AG09309 (cell line): ENCODE measurements at regions not wholly inside any gene's neighbourhood (a gene's known extent, or its start where the extent isn't known, plus 50 kb on each side); places are given as distances from the start of the nearest gene placed in this dataset.

ENCODE experiments used
- DNase-seq: peaks from one replicate; pipeline ENCODE4 v3.0.0-alpha.2; 2010; ENCODE audit warnings: low read depth
- H3K4me3 ChIP-seq: 2 replicates; pipeline ENCODE4 v1.5.1; 2011; ENCODE audit warnings: mild to moderate bottlenecking, low read depth, low read length, moderate library complexity; ENCODE audit not compliant: control insufficient read depth
- TF ChIP-seq, protein P1 (sequence below): IDR thresholded peaks from 2 replicates; pipeline ENCODE4 v1.5.1; 2011; ENCODE audit warnings: mild to moderate bottlenecking, low read depth, low read length, inconsistent platforms; ENCODE audit not compliant: insufficient read depth, control insufficient read depth; ENCODE audit errors: missing control alignments

DNA sequence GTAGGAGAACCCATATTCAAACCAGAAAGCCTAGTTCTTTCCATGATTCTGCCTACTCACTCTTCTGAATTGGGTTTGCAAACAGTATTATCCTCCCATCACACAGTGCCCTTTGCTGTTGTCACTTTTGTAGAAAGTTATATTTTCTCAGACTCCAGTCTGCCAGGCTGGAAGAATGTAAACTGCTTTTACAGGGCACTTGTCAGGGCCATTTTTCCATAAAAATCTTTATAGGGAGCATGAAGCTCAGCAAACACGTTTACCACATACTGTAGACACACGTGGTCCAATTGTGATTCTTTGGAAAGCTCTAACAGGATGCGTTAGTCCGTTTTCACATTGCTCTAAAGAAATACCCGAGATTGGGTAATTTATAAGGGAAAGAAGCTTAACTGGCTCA lies 204.0 kb downstream of the KCNN2 start:
- TF ChIP-seq, protein P1, sequence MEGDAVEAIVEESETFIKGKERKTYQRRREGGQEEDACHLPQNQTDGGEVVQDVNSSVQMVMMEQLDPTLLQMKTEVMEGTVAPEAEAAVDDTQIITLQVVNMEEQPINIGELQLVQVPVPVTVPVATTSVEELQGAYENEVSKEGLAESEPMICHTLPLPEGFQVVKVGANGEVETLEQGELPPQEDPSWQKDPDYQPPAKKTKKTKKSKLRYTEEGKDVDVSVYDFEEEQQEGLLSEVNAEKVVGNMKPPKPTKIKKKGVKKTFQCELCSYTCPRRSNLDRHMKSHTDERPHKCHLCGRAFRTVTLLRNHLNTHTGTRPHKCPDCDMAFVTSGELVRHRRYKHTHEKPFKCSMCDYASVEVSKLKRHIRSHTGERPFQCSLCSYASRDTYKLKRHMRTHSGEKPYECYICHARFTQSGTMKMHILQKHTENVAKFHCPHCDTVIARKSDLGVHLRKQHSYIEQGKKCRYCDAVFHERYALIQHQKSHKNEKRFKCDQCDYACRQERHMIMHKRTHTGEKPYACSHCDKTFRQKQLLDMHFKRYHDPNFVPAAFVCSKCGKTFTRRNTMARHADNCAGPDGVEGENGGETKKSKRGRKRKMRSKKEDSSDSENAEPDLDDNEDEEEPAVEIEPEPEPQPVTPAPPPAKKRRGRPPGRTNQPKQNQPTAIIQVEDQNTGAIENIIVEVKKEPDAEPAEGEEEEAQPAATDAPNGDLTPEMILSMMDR: no peak
- no peak overlapping the region for H3K4me3 ChIP-seq
- no peak for DNase-seq

DNA sequence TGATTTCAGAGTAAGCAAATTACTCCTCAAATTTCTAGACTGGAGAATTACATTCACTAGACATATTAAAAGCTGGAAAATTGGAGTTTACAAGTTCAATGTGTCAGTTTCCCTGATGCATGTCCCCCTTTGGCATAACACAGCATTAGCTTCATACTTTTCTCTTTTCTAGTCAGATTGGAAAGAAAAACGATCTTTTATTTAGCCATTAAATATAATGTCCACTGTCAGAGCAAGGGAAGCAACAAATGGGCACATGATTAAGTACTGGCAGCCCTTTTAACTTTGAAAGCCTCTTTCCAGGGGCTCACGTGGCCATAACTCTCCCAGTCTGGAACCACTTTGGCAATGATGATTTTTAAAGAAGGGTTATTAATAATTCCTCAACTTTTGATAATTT lies 203.3 kb downstream of the KCNN2 start:
- TF ChIP-seq, protein P1: no peak
- H3K4me3 ChIP-seq: no peak overlapping the region
- DNase-seq: no peak

DNA sequence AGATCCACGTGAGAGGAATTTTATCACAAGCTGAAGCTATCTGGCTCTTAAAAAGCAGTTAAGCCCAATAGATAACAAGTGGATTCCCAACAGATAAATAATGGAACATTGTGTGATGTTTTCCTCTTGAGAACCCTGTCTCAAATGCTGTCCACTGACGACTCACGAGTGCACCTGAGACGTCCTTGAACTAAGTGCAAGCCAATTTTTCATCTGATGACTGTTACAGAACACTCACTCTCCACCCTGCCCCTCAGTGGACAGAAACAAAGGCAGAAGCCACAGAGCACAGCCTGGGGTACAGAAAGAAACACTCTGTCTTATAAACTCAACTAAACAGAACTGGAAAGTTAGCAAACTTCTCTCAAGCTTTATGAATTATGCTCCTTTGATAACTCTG lies 199.5 kb downstream of the KCNN2 start:
- DNase-seq: no peak
- TF ChIP-seq, protein P1: no peak
- no peak overlapping the region for H3K4me3 ChIP-seq
